HEK293 (cell line): ENCODE measurements at regions not wholly inside any gene's neighbourhood (a gene's known extent, or its start where the extent isn't known, plus 50 kb on each side); places are given as distances from the start of the nearest gene placed in this dataset.

Source experiments
- CTCF ChIA-PET: fragments of 350-600 bp; formaldehyde crosslinking; extraction: SDS; loops from one replicate; lab custom pipeline; 2021; ENCODE audit warnings: antibody characterized with exemption; lab: Yijun Ruan, JAX
- POLR2A ChIA-PET: fragments of 300-600 bp; formaldehyde crosslinking; extraction: SDS; loops from one replicate; lab custom pipeline; 2020; ENCODE audit warnings: antibody characterized with exemption, inconsistent platforms; lab: Yijun Ruan, JAX
- H3K27ac ChIP-seq: fragments of 200-500 bp; sonication (Bioruptor generic); 2 replicates; pipeline ENCODE4 v1.5.1; 2014; ENCODE audit warnings: low read depth, low read length, control low read depth, inconsistent platforms; ENCODE audit errors: extremely low read depth
- H3K36me3 ChIP-seq, 2 experiments: fragments of 200-500 bp in 1 of 2; sonication (Bioruptor generic) in 1 of 2; 1 replicate in 1 of 2; 2 replicates in 1 of 2; pipeline ENCODE4 v1.5.1; 2014 to 2017; ENCODE audit warnings: inconsistent platforms in 2 of 2, low read length in 2 of 2; ENCODE audit not compliant: control insufficient read depth in 2 of 2, insufficient read depth in 1 of 2
- H3K4me1 ChIP-seq: fragments of 200-500 bp; sonication (Bioruptor generic); 2 replicates; pipeline ENCODE4 v1.5.1; 2014; ENCODE audit warnings: mild to moderate bottlenecking, low read length, inconsistent platforms; ENCODE audit not compliant: control insufficient read depth, insufficient read depth
- H3K4me3 ChIP-seq: 2 replicates; pipeline ENCODE4 v1.5.1; 2011; ENCODE audit warnings: low read depth, mild to moderate bottlenecking, control low read depth, low read length, moderate library complexity
- H3K9me3 ChIP-seq: fragments of 200-500 bp; sonication (Bioruptor generic); 2 replicates; pipeline ENCODE4 v1.5.1; 2014; ENCODE audit warnings: low read depth, low read length, inconsistent platforms; ENCODE audit not compliant: control insufficient read depth, insufficient read depth
- MYNN ChIP-seq: fragments of 450-650 bp; formaldehyde crosslinking; IDR thresholded peaks from 2 replicates; pipeline ENCODE4 v1.5.1; 2016; ENCODE audit warnings: missing biosample characterization, missing genetic modification characterization, borderline replicate concordance
- RBAK ChIP-seq: fragments of 450-650 bp; formaldehyde crosslinking; IDR thresholded peaks from 2 replicates; pipeline ENCODE4 v1.5.1; 2016; ENCODE audit warnings: missing biosample characterization, missing genetic modification characterization
- ZBTB10 ChIP-seq: fragments of 450-650 bp; formaldehyde crosslinking; IDR thresholded peaks from 2 replicates; pipeline ENCODE4 v1.5.1; 2016; ENCODE audit warnings: missing biosample characterization, missing genetic modification characterization
- ZBTB17 ChIP-seq: fragments of 450-650 bp; formaldehyde crosslinking; IDR thresholded peaks from 2 replicates; pipeline ENCODE4 v1.5.1; 2016; ENCODE audit warnings: missing biosample characterization, missing genetic modification characterization
- ZEB2 ChIP-seq: fragments of 450-650 bp; formaldehyde crosslinking; IDR thresholded peaks from 2 replicates; pipeline ENCODE4 v1.5.1; 2016; ENCODE audit warnings: missing biosample characterization, missing genetic modification characterization
- ZNF148 ChIP-seq: fragments of 450-650 bp; formaldehyde crosslinking; IDR thresholded peaks from 2 replicates; pipeline ENCODE4 v1.5.0; 2017; ENCODE audit warnings: missing biosample characterization, missing genetic modification characterization, borderline replicate concordance
- ZNF248 ChIP-seq: fragments of 450-650 bp; formaldehyde crosslinking; IDR thresholded peaks from 2 replicates; pipeline ENCODE4 v1.5.1; 2017; ENCODE audit warnings: missing biosample characterization, missing genetic modification characterization
- ZNF335 ChIP-seq: fragments of 450-650 bp; formaldehyde crosslinking; conservative IDR thresholded peaks from 2 replicates; pipeline ENCODE4 v1.5.1; 2016; ENCODE audit warnings: missing biosample characterization, missing genetic modification characterization
- ZNF391 ChIP-seq: fragments of 450-650 bp; formaldehyde crosslinking; IDR thresholded peaks from 2 replicates; pipeline ENCODE4 v1.5.1; 2016; ENCODE audit warnings: low read depth, missing biosample characterization, missing genetic modification characterization, borderline replicate concordance
- ZNF549 ChIP-seq: fragments of 450-650 bp; IDR thresholded peaks from 2 replicates; pipeline ENCODE4 v1.5.1; 2018; ENCODE audit warnings: missing biosample characterization, missing genetic modification characterization, mild to moderate bottlenecking, inconsistent platforms, moderate library complexity
- ZNF624 ChIP-seq: fragments of 450-650 bp; formaldehyde crosslinking; IDR thresholded peaks from 2 replicates; pipeline ENCODE4 v1.5.1; 2017; ENCODE audit warnings: missing biosample characterization, missing genetic modification characterization
- ZNF658 ChIP-seq: fragments of 450-650 bp; formaldehyde crosslinking; IDR thresholded peaks from 2 replicates; pipeline ENCODE4; 2016; ENCODE audit warnings: missing biosample characterization, missing genetic modification characterization
- ZNF785 ChIP-seq: fragments of 450-650 bp; formaldehyde crosslinking; IDR thresholded peaks from 2 replicates; pipeline ENCODE4 v1.5.1; 2016; ENCODE audit warnings: missing biosample characterization, missing genetic modification characterization
- ZNF792 ChIP-seq: fragments of 450-650 bp; formaldehyde crosslinking; IDR thresholded peaks from 2 replicates; pipeline ENCODE4 v1.5.1; 2016; ENCODE audit warnings: missing biosample characterization, missing genetic modification characterization
- ZSCAN16 ChIP-seq: fragments of 450-650 bp; formaldehyde crosslinking; IDR thresholded peaks from 2 replicates; pipeline ENCODE4 v1.5.1; 2016; ENCODE audit warnings: missing biosample characterization, missing genetic modification characterization
- ZSCAN30 ChIP-seq: fragments of 450-650 bp; IDR thresholded peaks from 2 replicates; pipeline ENCODE4 v1.5.1; 2018; ENCODE audit warnings: missing biosample characterization, mild to moderate bottlenecking, missing genetic modification characterization, moderate library complexity
- TF ChIP-seq, protein P1 (sequence below): fragments of 450-650 bp; formaldehyde crosslinking; IDR thresholded peaks from 2 replicates; pipeline ENCODE4 v1.5.1; 2016; ENCODE audit warnings: missing biosample characterization, missing genetic modification characterization
- TF ChIP-seq, protein P2 (sequence below): fragments of 450-650 bp; formaldehyde crosslinking; IDR thresholded peaks from 2 replicates; pipeline ENCODE4 v1.5.1; 2016; ENCODE audit warnings: missing biosample characterization, missing genetic modification characterization
- TF ChIP-seq, protein P3 (sequence below): fragments of 450-650 bp; formaldehyde crosslinking; IDR thresholded peaks from 2 replicates; pipeline ENCODE4; 2016; ENCODE audit warnings: missing biosample characterization, missing genetic modification characterization

DNA sequence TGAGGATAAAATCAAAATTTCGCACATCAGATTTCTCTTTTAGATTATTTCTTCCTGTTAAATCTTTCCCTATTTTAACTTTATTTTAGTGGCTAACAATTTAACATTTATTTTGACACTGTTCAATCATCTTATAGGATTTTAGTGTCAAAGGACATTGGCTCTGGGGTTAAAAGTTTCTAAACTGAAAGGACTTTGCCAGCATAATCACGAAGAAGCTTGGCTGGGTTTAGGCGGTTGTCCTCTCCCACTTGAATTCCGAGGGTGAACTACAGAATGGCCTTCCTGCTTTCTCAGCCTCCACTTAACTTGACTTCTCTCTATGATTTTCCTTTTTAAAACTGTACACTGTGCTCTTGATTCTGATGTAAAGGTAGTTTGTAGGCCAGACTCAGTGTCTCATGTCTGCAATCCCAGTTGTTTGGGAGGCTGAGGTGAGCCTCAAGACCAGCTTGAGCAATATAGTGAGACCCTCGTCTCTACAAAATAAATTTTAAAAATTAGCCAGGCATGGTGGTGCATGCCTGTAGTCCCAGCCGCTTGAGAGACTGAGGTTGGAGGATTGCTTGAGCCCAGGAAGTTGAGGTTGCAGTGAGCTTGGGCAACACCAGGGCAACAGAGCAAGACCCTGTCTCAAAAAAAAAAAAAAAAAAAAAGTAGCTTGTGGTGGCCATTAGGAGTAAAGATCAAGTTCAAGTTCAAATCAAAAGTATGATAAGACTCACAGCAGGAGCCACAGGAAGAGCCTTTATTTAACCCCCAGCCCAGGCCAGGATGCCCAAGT lies 54.8 kb upstream of the KATNAL1 start:
- no peaks in the 10 kb centered on the region for H3K9me3 ChIP-seq
- no peak overlapping the region for H3K27ac ChIP-seq
- CTCF ChIA-PET, result no interaction called here
- H3K36me3 ChIP-seq, result no peaks in the 10 kb centered on the region
- TF ChIP-seq ZNF624 (tag by site-specific recombination), result no peak
- no peak for TF ChIP-seq ZNF792 (tag by site-specific recombination)
- TF ChIP-seq ZEB2, result no peak
- no peak for TF ChIP-seq ZNF335 (tag by site-specific recombination)
- TF ChIP-seq, protein P1, sequence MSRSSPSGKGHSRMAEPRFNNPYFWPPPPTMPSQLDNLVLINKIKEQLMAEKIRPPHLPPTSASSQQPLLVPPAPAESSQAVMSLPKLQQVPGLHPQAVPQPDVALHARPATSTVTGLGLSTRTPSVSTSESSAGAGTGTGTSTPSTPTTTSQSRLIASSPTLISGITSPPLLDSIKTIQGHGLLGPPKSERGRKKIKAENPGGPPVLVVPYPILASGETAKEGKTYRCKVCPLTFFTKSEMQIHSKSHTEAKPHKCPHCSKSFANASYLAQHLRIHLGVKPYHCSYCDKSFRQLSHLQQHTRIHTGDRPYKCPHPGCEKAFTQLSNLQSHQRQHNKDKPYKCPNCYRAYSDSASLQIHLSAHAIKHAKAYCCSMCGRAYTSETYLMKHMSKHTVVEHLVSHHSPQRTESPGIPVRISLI, result no peak
- TF ChIP-seq ZNF785, result no peak
- TF ChIP-seq, all 188 proteins: peak for 0
- no peaks in the 10 kb centered on the region for H3K4me1 ChIP-seq
- POLR2A ChIA-PET, result interaction anchor here (0.7 kb wide), 1 partner anchor 93 kb away, joined by 3 read pairs; no protein-coding TSS in a partner anchor
- no peak overlapping the region for H3K4me3 ChIP-seq

DNA sequence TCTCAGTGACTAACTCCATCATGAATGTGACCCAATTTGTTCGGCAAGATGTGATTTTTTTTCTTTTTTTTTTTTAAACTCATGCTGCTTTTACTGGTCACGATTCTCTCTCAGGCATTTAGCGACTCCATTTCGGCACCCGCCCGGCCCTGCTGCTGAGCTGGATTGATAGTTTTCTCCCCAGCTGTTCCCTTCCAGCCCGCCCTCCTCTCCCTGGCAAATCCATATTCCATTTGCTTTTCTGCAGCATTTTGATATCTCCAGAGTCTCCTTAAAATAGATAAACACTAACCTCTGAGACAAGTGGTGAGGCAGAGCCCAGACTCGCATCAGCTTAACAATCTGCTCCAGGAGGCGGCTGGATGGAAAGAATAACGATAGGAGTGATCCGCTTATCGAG lies 55.5 kb upstream of the KATNAL1 start:
- CTCF ChIA-PET, result no interaction called here
- Histone ChIP-seq H3K4me3 (no peak overlapping the region), H3K27ac (no peak overlapping the region), H3K4me1 (no peaks in the 10 kb centered on the region), H3K9me3 (no peaks in the 10 kb centered on the region), H3K36me3 (no peaks in the 10 kb centered on the region)
- POLR2A ChIA-PET, result interaction anchor here (0.7 kb wide), 1 partner anchor 92 kb away, joined by 3 read pairs; no protein-coding TSS in a partner anchor
- no peak for TF ChIP-seq ZNF248
- TF ChIP-seq RBAK (tag by site-specific recombination), result no peak
- TF ChIP-seq MYNN (tag by site-specific recombination), result no peak
- no peak for TF ChIP-seq ZBTB17 (tag by site-specific recombination)
- TF ChIP-seq ZSCAN16, result no peak
- TF ChIP-seq ZBTB10 (tag by site-specific recombination), result no peak
- no peak for TF ChIP-seq ZNF658 (tag by site-specific recombination)
- TF ChIP-seq ZSCAN30 (tag by site-specific recombination), result no peak
- no peak for TF ChIP-seq ZNF148 (tag by site-specific recombination)
- no peak for TF ChIP-seq ZNF549 (tag by site-specific recombination)
- TF ChIP-seq, protein P2, sequence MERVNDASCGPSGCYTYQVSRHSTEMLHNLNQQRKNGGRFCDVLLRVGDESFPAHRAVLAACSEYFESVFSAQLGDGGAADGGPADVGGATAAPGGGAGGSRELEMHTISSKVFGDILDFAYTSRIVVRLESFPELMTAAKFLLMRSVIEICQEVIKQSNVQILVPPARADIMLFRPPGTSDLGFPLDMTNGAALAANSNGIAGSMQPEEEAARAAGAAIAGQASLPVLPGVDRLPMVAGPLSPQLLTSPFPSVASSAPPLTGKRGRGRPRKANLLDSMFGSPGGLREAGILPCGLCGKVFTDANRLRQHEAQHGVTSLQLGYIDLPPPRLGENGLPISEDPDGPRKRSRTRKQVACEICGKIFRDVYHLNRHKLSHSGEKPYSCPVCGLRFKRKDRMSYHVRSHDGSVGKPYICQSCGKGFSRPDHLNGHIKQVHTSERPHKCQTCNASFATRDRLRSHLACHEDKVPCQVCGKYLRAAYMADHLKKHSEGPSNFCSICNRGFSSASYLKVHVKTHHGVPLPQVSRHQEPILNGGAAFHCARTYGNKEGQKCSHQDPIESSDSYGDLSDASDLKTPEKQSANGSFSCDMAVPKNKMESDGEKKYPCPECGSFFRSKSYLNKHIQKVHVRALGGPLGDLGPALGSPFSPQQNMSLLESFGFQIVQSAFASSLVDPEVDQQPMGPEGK (tag by site-specific recombination), result no peak
- no peak for TF ChIP-seq ZNF391
- TF ChIP-seq ZNF792 (tag by site-specific recombination), result no peak
- TF ChIP-seq, protein P3, sequence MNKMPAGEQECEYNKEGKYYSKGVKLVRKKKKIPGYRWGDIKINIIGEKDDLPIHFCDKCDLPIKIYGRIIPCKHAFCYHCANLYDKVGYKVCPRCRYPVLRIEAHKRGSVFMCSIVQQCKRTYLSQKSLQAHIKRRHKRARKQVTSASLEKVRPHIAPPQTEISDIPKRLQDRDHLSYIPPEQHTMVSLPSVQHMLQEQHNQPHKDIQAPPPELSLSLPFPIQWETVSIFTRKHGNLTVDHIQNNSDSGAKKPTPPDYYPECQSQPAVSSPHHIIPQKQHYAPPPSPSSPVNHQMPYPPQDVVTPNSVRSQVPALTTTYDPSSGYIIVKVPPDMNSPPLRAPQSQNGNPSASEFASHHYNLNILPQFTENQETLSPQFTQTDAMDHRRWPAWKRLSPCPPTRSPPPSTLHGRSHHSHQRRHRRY (tag by site-specific recombination), result no peak
